ENCODE measurements at regions not wholly inside any gene's neighbourhood (a gene's known extent, or its start where the extent isn't known, plus 50 kb on each side); places are given as distances from the start of the nearest gene placed in this dataset.

DNA sequence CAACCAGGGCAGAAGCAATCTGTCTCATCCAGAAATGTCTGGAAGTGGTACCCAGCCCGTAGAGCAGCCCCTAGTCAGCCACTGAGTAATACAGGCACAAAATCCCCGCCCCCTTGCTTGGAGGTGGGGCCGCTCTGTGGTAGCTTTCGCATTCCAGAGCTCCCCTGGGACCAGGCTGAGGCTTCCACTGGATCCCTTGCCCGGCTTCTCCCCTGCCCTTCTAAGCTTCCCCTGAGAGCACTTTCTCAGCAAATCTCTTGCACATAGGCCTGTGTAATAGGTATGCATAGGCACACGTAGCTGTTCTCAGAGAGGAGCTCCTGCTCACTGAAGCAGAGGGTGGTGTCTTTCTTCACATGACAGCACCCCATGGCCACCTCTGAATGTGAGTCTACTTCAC, 144.2 kb downstream of the BMS1 start:
- 0 out of 2 replicates have a peak, but pooled peaks cover 2% of the 10 kb centered on the region for H3K27me3 ChIP-seq (ENCODE audit: insufficient read depth)
- TF ChIP-seq EZH2 (IDR thresholded peaks at IDR 0.05; ENCODE audit: low read depth, unreplicated experiment) = no peak
- H3K4me3 Mint-ChIP-seq = no peak overlapping the region
- peaks cover 19% of the 10 kb centered on the region for H3K4me1 ChIP-seq (ENCODE audit: insufficient read depth)
- H2AFZ ChIP-seq = peak overlapping the region; percentile 97
- H3K4me1 Mint-ChIP-seq = peaks cover 30% of the 10 kb centered on the region
- DNase-seq (ENCODE audit: low spot score) (peak; percentile 87), ATAC-seq (peak; percentile 98)
- H3K4me3 ChIP-seq = no peak overlapping the region
- no peaks in the 10 kb centered on the region for H3K79me2 ChIP-seq (replicated peaks; ENCODE audit: insufficient read depth)
- H3K27me3 Mint-ChIP-seq (ENCODE audit: insufficient read depth, low read depth, poor library complexity) = peaks cover 8% of the 10 kb centered on the region
- no peak overlapping the region for H3K27ac Mint-ChIP-seq
- no peak overlapping the region for H3K27ac ChIP-seq (ENCODE audit: low read depth)
- H3K36me3 Mint-ChIP-seq (ENCODE audit: low read depth) = no peaks in the 10 kb centered on the region
- H4K20me1 ChIP-seq (replicated peaks; ENCODE audit: insufficient read depth) = no peaks in the 10 kb centered on the region
- H3K36me3 ChIP-seq (ENCODE audit: insufficient read depth) = no peaks in the 10 kb centered on the region
- H3F3A ChIP-seq (replicated peaks; ENCODE audit: low read depth) = no peaks in the 10 kb centered on the region
- H3K9me3 Mint-ChIP-seq = no peaks in the 10 kb centered on the region; the same call in 2 of the 3 replicates
- H3K9me2 ChIP-seq (ENCODE audit: insufficient read depth) = no peaks in the 10 kb centered on the region
- H3K4me2 ChIP-seq = peak overlapping the region; percentile 66

DNA sequence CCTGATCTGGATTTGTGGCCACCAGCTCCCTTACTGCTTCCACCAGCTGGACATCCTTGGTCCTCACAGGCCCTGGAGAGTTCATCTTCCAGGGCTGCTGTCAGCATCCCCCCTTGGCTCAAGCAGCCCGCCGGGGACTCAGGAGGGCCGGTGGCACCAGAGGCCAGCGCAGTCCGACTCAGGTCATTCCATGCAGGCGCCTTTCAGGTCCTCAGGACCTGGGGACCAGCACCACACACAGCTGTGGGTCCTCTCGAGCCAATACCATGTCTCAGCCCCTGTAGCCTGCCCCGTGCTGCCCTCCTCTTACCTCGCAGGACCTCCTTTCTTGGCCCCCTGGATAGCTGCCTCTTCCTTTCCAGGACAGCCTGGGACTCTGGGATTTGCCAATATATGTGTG, 145.5 kb downstream of the BMS1 start:
- H4K20me1 ChIP-seq (replicated peaks; ENCODE audit: insufficient read depth) = no peaks in the 10 kb centered on the region
- H3K4me1 Mint-ChIP-seq = peaks cover 33% of the 10 kb centered on the region
- H3K4me1 ChIP-seq (ENCODE audit: insufficient read depth) = peaks cover 19% of the 10 kb centered on the region
- ATAC-seq (no peak), DNase-seq (ENCODE audit: low spot score) (no peak)
- H3F3A ChIP-seq (replicated peaks; ENCODE audit: low read depth) = no peaks in the 10 kb centered on the region
- no peak overlapping the region for H3K4me3 Mint-ChIP-seq
- H3K9me3 Mint-ChIP-seq = no peaks in the 10 kb centered on the region; the same call in 2 of the 3 replicates
- TF ChIP-seq, protein P1, sequence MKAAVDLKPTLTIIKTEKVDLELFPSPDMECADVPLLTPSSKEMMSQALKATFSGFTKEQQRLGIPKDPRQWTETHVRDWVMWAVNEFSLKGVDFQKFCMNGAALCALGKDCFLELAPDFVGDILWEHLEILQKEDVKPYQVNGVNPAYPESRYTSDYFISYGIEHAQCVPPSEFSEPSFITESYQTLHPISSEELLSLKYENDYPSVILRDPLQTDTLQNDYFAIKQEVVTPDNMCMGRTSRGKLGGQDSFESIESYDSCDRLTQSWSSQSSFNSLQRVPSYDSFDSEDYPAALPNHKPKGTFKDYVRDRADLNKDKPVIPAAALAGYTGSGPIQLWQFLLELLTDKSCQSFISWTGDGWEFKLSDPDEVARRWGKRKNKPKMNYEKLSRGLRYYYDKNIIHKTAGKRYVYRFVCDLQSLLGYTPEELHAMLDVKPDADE (IDR thresholded peaks at IDR 0.05) = no peak
- no peak for TF ChIP-seq EZH2 (IDR thresholded peaks at IDR 0.05; ENCODE audit: low read depth, unreplicated experiment)
- TF ChIP-seq EZH2phosphoT487 (IDR thresholded peaks at IDR 0.05; ENCODE audit: unreplicated experiment) = no peak
- TF ChIP-seq POLR2AphosphoS5 (IDR thresholded peaks at IDR 0.05; ENCODE audit: low read depth) = no peak
- TF ChIP-seq, protein P2, sequence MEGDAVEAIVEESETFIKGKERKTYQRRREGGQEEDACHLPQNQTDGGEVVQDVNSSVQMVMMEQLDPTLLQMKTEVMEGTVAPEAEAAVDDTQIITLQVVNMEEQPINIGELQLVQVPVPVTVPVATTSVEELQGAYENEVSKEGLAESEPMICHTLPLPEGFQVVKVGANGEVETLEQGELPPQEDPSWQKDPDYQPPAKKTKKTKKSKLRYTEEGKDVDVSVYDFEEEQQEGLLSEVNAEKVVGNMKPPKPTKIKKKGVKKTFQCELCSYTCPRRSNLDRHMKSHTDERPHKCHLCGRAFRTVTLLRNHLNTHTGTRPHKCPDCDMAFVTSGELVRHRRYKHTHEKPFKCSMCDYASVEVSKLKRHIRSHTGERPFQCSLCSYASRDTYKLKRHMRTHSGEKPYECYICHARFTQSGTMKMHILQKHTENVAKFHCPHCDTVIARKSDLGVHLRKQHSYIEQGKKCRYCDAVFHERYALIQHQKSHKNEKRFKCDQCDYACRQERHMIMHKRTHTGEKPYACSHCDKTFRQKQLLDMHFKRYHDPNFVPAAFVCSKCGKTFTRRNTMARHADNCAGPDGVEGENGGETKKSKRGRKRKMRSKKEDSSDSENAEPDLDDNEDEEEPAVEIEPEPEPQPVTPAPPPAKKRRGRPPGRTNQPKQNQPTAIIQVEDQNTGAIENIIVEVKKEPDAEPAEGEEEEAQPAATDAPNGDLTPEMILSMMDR (conservative IDR thresholded peaks at IDR 0.05; ENCODE audit: low read depth in 2 of 2) = no peak
- H3K36me3 Mint-ChIP-seq (ENCODE audit: low read depth) = no peaks in the 10 kb centered on the region
- no peak overlapping the region for H3K27ac ChIP-seq (ENCODE audit: low read depth)
- no peaks in the 10 kb centered on the region for H3K9me2 ChIP-seq (ENCODE audit: insufficient read depth)
- H3K4me3 ChIP-seq = no peak overlapping the region
- no peak overlapping the region for H3K4me2 ChIP-seq
- no peaks in the 10 kb centered on the region for H3K79me2 ChIP-seq (replicated peaks; ENCODE audit: insufficient read depth)
- no peak overlapping the region for H3K27ac Mint-ChIP-seq
- no peak overlapping the region for H2AFZ ChIP-seq
- H3K27me3 Mint-ChIP-seq (ENCODE audit: insufficient read depth, low read depth, poor library complexity) = peaks cover 17% of the 10 kb centered on the region
- H3K36me3 ChIP-seq (ENCODE audit: insufficient read depth) = no peaks in the 10 kb centered on the region
- peaks cover 6% of the 10 kb centered on the region for H3K27me3 ChIP-seq (ENCODE audit: insufficient read depth)

DNA sequence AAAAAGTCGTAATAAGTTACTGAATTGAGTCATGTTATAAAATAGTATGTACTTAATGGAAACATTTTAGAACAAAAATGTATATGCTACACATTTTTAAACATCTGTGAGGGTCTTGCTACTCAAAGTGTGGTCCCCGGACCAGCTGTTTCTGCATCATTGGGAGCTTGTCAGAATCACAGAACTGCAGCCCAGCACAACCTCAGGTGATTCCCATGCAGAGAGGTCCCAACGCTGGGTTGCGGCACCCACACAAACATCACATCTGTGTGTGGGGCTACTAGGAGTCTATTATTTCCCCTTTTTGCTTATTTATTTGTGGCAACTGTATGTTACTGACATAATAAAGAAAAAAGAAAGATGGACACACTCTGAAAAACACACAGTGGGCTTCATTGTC, 146.6 kb downstream of the BMS1 start:
- no peaks in the 10 kb centered on the region for H3K9me2 ChIP-seq (ENCODE audit: insufficient read depth)
- H3K36me3 Mint-ChIP-seq (ENCODE audit: low read depth) = no peaks in the 10 kb centered on the region
- no peak overlapping the region for H3K4me2 ChIP-seq
- peaks cover 37% of the 10 kb centered on the region for H3K4me1 Mint-ChIP-seq
- peaks cover 17% of the 10 kb centered on the region for H3K27me3 ChIP-seq (ENCODE audit: insufficient read depth)
- no peaks in the 10 kb centered on the region; the same call in 2 of the 3 replicates for H3K9me3 Mint-ChIP-seq
- peaks cover 27% of the 10 kb centered on the region for H3K27me3 Mint-ChIP-seq (ENCODE audit: insufficient read depth, low read depth, poor library complexity)
- no peak overlapping the region for H3K27ac Mint-ChIP-seq
- no peaks in the 10 kb centered on the region for H3F3A ChIP-seq (replicated peaks; ENCODE audit: low read depth)
- H4K20me1 ChIP-seq (replicated peaks; ENCODE audit: insufficient read depth) = no peaks in the 10 kb centered on the region
- no peak for DNase-seq (ENCODE audit: low spot score)
- peaks cover 19% of the 10 kb centered on the region for H3K4me1 ChIP-seq (ENCODE audit: insufficient read depth)
- ATAC-seq = no peak
- no peak overlapping the region for H3K27ac ChIP-seq (ENCODE audit: low read depth)
- H3K4me3 ChIP-seq = no peak overlapping the region
- no peaks in the 10 kb centered on the region for H3K36me3 ChIP-seq (ENCODE audit: insufficient read depth)
- H3K4me3 Mint-ChIP-seq = no peak overlapping the region
- H2AFZ ChIP-seq = no peak overlapping the region
- no peaks in the 10 kb centered on the region for H3K79me2 ChIP-seq (replicated peaks; ENCODE audit: insufficient read depth)
- TF ChIP-seq, protein P2 (conservative IDR thresholded peaks at IDR 0.05; ENCODE audit: low read depth in 2 of 2) = no peak
- no peak for TF ChIP-seq CREB1 (CRISPR knock-in tag; IDR thresholded peaks at IDR 0.05; ENCODE audit: low read depth)
- TF ChIP-seq, protein P1 (IDR thresholded peaks at IDR 0.05) = no peak
- TF ChIP-seq STAT1 (IDR thresholded peaks at IDR 0.05; ENCODE audit: unreplicated experiment) = no peak
- no peak for TF ChIP-seq POLR2AphosphoS5 (IDR thresholded peaks at IDR 0.05; ENCODE audit: low read depth)
